GM23338 (cell line): ENCODE measurements at regions not wholly inside any gene's neighbourhood (a gene's known extent, or its start where the extent isn't known, plus 50 kb on each side); places are given as distances from the start of the nearest gene placed in this dataset.

Experiments used
- ATAC-seq: fragments of 200-7000 bp; cut with Tn5 transposase; 3 replicates; pipeline ENCODE4 v1.9.1; 2020
- DNase-seq: peaks from one replicate; pipeline ENCODE4 v3.0.0-alpha.2; 2015; ENCODE audit warnings: low spot score
- H2AFZ ChIP-seq: fragments of 200-600 bp; sonication (generic); 2 replicates; pipeline ENCODE4 v1.8.0; 2016; ENCODE audit warnings: antibody characterized with exemption, mild to moderate bottlenecking, moderate library complexity
- H3F3A ChIP-seq: fragments of 200-600 bp; sonication (generic); replicated peaks from 2 replicates; pipeline ENCODE4 v1.8.0; 2017; ENCODE audit warnings: antibody characterized with exemption, mixed run types, low read depth
- H3K27ac ChIP-seq: fragments of 200-600 bp; sonication (generic); 2 replicates; pipeline ENCODE4 v1.6.1; 2016; ENCODE audit warnings: low read depth
- H3K27me3 ChIP-seq: fragments of 200-600 bp; sonication (generic); 2 replicates; pipeline ENCODE4 v1.8.0; 2016; ENCODE audit warnings: mild to moderate bottlenecking, mixed run types, moderate library complexity; ENCODE audit not compliant: insufficient read depth
- H3K36me3 ChIP-seq: fragments of 200-600 bp; sonication (generic); 2 replicates; pipeline ENCODE4 v1.8.0; 2016; ENCODE audit warnings: mild to moderate bottlenecking; ENCODE audit not compliant: insufficient read depth
- H3K4me1 ChIP-seq: fragments of 200-600 bp; sonication (generic); 2 replicates; pipeline ENCODE4 v1.8.0; 2016; ENCODE audit warnings: mild to moderate bottlenecking, moderate library complexity; ENCODE audit not compliant: insufficient read depth
- H3K4me2 ChIP-seq: fragments of 200-600 bp; sonication (generic); 2 replicates; pipeline ENCODE4 v1.7.1; 2017; ENCODE audit warnings: mixed run types
- H3K4me3 ChIP-seq: fragments of 200-600 bp; sonication (generic); 2 replicates; pipeline ENCODE4 v1.6.1; 2016; ENCODE audit warnings: mixed run types
- H3K79me2 ChIP-seq: fragments of 200-600 bp; sonication (generic); replicated peaks from 2 replicates; pipeline ENCODE4 v1.8.0; 2017; ENCODE audit warnings: mild to moderate bottlenecking; ENCODE audit not compliant: insufficient read depth
- H3K9me2 ChIP-seq: fragments of 200-600 bp; sonication (generic); 2 replicates; pipeline ENCODE4 v1.8.0; 2017; ENCODE audit not compliant: insufficient read depth
- H4K20me1 ChIP-seq: fragments of 200-600 bp; sonication (generic); replicated peaks from 2 replicates; pipeline ENCODE4 v1.8.0; 2017; ENCODE audit warnings: mild to moderate bottlenecking; ENCODE audit not compliant: insufficient read depth
- H3K27ac Mint-ChIP-seq: 2 replicates; pipeline ENCODE4 v1.8.0; 2020; ENCODE audit warnings: inconsistent platforms, mild to moderate bottlenecking, moderate library complexity, mixed read lengths
- H3K27me3 Mint-ChIP-seq: 3 replicates; pipeline ENCODE4 v1.8.0; 2022; ENCODE audit warnings: low read depth, mild to moderate bottlenecking, moderate library complexity, mixed read lengths, inconsistent platforms; ENCODE audit not compliant: insufficient read depth, poor library complexity
- H3K36me3 Mint-ChIP-seq: 3 replicates; pipeline ENCODE4 v1.8.0; 2021; ENCODE audit warnings: low read depth, mild to moderate bottlenecking, inconsistent platforms, moderate library complexity, mixed read lengths
- H3K4me1 Mint-ChIP-seq: 3 replicates; pipeline ENCODE4 v1.8.0; 2020; ENCODE audit warnings: mild to moderate bottlenecking, inconsistent platforms, mixed read lengths
- H3K4me3 Mint-ChIP-seq: 3 replicates; pipeline ENCODE4 v1.8.0; 2021; ENCODE audit warnings: moderate library complexity, mild to moderate bottlenecking, inconsistent platforms, mixed read lengths
- H3K9me3 Mint-ChIP-seq: 3 replicates; pipeline ENCODE4 v1.8.0; 2020; ENCODE audit warnings: moderate library complexity, mild to moderate bottlenecking, inconsistent platforms, mixed read lengths
- CREB1 ChIP-seq: fragments of 250-450 bp; sonication (Bioruptor Pico); IDR thresholded peaks from 2 replicates; pipeline ENCODE4 v1.5.0; 2020; ENCODE audit warnings: low read depth, mild to moderate bottlenecking, moderate library complexity
- CTCF ChIP-seq, 2 experiments: fragments of 200-600 bp in 1 of 2; sonication (generic) in 1 of 2; conservative IDR thresholded peaks; 2 replicates each; pipeline versions ENCODE4 v1.5.1 to v1.6.1; 2016 to 2017; ENCODE audit warnings: antibody characterized with exemption in 2 of 2, low read depth in 2 of 2, mild to moderate bottlenecking in 2 of 2, moderate library complexity in 1 of 2
- ETS1 ChIP-seq: IDR thresholded peaks from 2 replicates; pipeline ENCODE4 v1.6.1; 2016; ENCODE audit warnings: antibody characterized with exemption
- EZH2 ChIP-seq: fragments of 200-600 bp; sonication (generic); IDR thresholded peaks from one replicate; pipeline ENCODE4 v1.8.0; 2017; ENCODE audit warnings: antibody characterized with exemption, mild to moderate bottlenecking, low read depth; ENCODE audit not compliant: unreplicated experiment
- EZH2phosphoT487 ChIP-seq: fragments of 200-600 bp; sonication (generic); IDR thresholded peaks from one replicate; pipeline ENCODE4 v1.8.1; 2018; ENCODE audit warnings: antibody characterized with exemption; ENCODE audit not compliant: unreplicated experiment
- NANOG ChIP-seq: IDR thresholded peaks from 2 replicates; pipeline ENCODE4 v1.6.1; 2016; ENCODE audit warnings: antibody characterized with exemption, borderline replicate concordance
- POLR2AphosphoS5 ChIP-seq: IDR thresholded peaks from 2 replicates; pipeline ENCODE4 v1.6.1; 2016; ENCODE audit warnings: antibody characterized with exemption, low read depth
- REST ChIP-seq: IDR thresholded peaks from one replicate; pipeline ENCODE4 v1.6.1; 2018; ENCODE audit warnings: antibody characterized with exemption; ENCODE audit not compliant: unreplicated experiment
- STAT1 ChIP-seq: IDR thresholded peaks from one replicate; pipeline ENCODE4 v1.6.1; 2016; ENCODE audit warnings: antibody characterized with exemption; ENCODE audit not compliant: unreplicated experiment
- ZNF114 ChIP-seq: fragments of 250-450 bp; sonication (Bioruptor Pico); IDR thresholded peaks from 2 replicates; pipeline ENCODE4 v1.5.0; 2020; ENCODE audit warnings: mild to moderate bottlenecking, moderate library complexity

GRCh38 chr2:59288771-59289170, 1047.6 kb upstream of the FANCL start:
- no peaks in the 10 kb centered on the region for H3F3A ChIP-seq
- H3K9me3 Mint-ChIP-seq: no peaks in the 10 kb centered on the region
- no peak overlapping the region for H3K27ac ChIP-seq
- no peaks in the 10 kb centered on the region for H3K79me2 ChIP-seq
- no peaks in the 10 kb centered on the region for H3K36me3 Mint-ChIP-seq
- H3K27me3 Mint-ChIP-seq: peaks cover 2% of the 10 kb centered on the region
- no peak overlapping the region for H3K4me2 ChIP-seq
- DNase-seq: no peak
- H3K27me3 ChIP-seq: no peaks in the 10 kb centered on the region
- ATAC-seq: no peak
- H3K4me3 Mint-ChIP-seq: no peak overlapping the region
- H2AFZ ChIP-seq: no peak overlapping the region
- H3K9me2 ChIP-seq: peaks cover 14% of the 10 kb centered on the region; the same call in 1 of the 2 replicates
- no peak overlapping the region for H3K4me3 ChIP-seq
- no peaks in the 10 kb centered on the region for H4K20me1 ChIP-seq
- H3K36me3 ChIP-seq: no peaks in the 10 kb centered on the region
- no peaks in the 10 kb centered on the region; the same call in 2 of the 3 replicates for H3K4me1 Mint-ChIP-seq
- 0 out of 2 replicates have a peak, but pooled peaks cover 2% of the 10 kb centered on the region for H3K4me1 ChIP-seq
- TF ChIP-seq EZH2phosphoT487 (no peak), STAT1 (no peak), REST (no peak), POLR2AphosphoS5 (no peak), ETS1 (no peak), NANOG (no peak), ZNF114 (no peak), CREB1 (CRISPR knock-in tag) (no peak), CTCF (conservative IDR thresholded peaks at IDR 0.05; ENCODE audit: low read depth in 2 of 2) (no peak)
- no peak overlapping the region for H3K27ac Mint-ChIP-seq

- Mint-ChIP-seq H3K36me3 (no peaks in the 10 kb centered on the region), H3K9me3 (no peaks in the 10 kb centered on the region), H3K4me3 (no peak overlapping the region), H3K27me3 (no peaks in the 10 kb centered on the region), H3K27ac (no peak overlapping the region), H3K4me1 (no peaks in the 10 kb centered on the region)
- Histone ChIP-seq H3K79me2 (no peaks in the 10 kb centered on the region), H4K20me1 (no peaks in the 10 kb centered on the region), H3K9me2 (peaks cover 8% of the 10 kb centered on the region; the same call in 1 of the 2 replicates), H3K4me1 (no peaks in the 10 kb centered on the region), H2AFZ (no peak overlapping the region), H3K36me3 (no peaks in the 10 kb centered on the region), H3F3A (no peaks in the 10 kb centered on the region), H3K4me2 (no peak overlapping the region), H3K27ac (no peak overlapping the region), H3K4me3 (no peak overlapping the region), H3K27me3 (no peaks in the 10 kb centered on the region)
- ATAC-seq: no peak
- DNase-seq: no peak
- TF ChIP-seq EZH2: no peak
These were observed 1041.4 kb upstream of the FANCL start for GRCh38 chr2:59282374-59283057.
